GM19023 (cell line): ENCODE measurements at regions not wholly inside any gene's neighbourhood (a gene's known extent, or its start where the extent isn't known, plus 50 kb on each side); places are given as distances from the start of the nearest gene placed in this dataset.
"Not testable (repeated sequence)": the region's sequence is repeated elsewhere in the genome, so short reads cannot be mapped to it uniquely, and the experiment has no call there.

Experiments used
- ATAC-seq: cut with Tn5 transposase; IDR thresholded peaks from one replicate; pipeline ENCODE4 v1.9.1; 2021; ENCODE audit warnings: mild to moderate bottlenecking, moderate library complexity; ENCODE audit not compliant: unreplicated experiment

DNA sequence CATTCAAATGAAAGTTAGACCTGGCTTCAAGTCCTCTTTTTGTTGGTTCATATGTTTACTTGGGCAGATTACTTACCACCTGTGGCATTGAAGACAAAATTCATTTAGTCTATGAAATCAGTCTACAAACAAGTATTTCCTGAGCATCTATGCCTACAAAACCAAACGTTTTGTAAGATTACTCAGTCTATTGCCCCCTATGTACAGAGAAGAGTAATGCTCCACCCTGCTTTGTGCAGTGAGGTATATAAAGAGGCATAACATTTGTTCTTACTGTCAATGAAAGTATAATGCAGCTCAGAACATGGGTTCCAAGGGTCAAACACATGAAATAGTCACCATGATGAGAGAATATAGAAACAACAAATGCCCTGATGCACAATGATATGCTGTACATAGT, 580.7 kb downstream of the KIF4B start:
- no peak for ATAC-seq

DNA sequence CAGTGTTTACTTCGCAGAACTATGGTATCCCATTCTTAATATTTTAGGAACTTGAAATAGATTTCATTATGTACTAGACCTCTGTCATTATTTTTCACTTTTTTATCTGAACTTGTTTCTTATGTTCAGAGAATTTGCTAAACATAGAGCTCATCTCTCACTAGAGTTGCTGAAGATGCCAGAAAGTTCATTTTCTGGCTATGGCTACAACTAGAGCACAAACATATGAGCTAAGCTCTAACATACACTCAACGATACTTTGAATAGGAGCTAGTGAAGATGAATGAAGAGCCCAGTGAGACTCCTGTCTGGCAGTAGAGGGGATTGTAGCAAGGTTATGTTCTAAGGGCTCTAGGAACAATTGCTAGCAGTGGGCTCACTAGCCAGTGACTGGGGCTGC, 582.2 kb downstream of the KIF4B start:
- ATAC-seq = no peak

GRCh38 chr5:155598552-155598951, 585.0 kb downstream of the KIF4B start:
- no peak for ATAC-seq

DNA sequence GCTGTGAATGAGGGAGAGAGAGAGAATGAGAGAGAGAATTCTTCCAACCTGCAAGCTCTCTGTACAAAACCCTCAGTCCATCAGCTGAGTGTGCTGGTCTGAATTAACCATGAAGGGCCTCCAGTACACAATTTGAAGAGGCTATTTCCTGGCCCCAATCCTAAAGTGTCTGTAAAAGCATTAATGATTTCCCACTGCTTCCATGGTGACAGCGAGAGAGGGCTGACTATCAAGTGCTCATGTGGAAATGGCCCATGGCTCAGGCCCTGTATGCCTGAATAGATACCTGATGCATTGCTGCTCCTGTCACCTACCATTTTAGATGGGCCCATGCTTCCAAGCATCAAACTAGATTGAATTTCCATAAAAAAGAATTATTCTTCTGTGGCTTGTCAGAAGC, 592.4 kb downstream of the KIF4B start:
- ATAC-seq = no peak

- ATAC-seq = peak; percentile 74
Measured at GRCh38 chr5:155616779-155617392, 603.3 kb downstream of the KIF4B start.

DNA sequence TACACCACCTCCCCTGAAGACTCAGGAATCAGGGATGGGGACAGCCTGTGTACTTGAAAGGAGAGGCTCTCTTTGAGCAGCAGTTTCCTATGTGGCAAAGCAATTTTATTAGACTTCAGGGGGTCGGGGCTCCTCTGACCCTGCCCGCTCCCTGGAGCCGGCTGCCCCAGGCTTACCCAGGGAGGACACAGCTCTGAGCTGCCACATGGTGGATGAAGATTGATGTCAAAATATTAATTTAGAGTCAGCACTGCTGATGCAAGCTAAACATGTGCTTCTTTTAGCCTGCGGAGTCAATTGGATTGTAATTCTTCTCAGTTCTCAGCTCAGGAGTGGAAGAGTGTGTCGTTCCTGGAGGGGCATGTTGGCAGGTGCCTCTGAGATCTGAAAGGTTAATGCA, 606.1 kb downstream of the KIF4B start:
- no peak for ATAC-seq

DNA sequence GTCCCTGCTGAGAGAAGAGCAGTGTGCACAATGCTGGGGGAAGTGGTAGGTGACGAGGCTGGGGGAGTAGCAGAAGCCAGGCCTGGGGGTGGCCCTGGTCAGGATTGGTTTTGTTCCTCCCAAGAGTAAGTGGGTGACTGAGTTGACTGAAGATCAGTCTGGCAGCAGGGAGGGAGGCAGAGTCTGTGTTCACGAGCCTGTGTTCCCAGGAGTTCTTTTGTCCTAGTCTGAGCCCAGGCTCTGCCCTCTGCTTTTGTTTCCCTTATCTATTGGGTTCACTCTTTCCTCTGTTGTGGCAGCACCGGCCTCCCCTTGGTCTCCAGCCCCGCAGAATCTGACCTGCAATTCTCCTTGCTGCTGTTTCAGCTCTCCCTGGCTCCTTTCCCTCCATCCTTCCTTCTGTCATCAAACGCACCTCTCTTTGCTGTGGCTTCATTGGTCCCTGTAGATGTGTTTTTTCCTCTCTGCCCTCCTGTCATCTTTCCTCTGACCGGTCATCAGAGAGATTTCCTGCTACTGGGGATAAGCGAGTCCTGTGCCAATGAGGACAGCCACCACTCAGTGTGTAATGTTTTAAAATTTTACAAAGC, 607.4 kb downstream of the KIF4B start:
- ATAC-seq = no peak

- no peak for ATAC-seq
Measured at GRCh38 chr5:155624597-155625241, 611.2 kb downstream of the KIF4B start.

DNA sequence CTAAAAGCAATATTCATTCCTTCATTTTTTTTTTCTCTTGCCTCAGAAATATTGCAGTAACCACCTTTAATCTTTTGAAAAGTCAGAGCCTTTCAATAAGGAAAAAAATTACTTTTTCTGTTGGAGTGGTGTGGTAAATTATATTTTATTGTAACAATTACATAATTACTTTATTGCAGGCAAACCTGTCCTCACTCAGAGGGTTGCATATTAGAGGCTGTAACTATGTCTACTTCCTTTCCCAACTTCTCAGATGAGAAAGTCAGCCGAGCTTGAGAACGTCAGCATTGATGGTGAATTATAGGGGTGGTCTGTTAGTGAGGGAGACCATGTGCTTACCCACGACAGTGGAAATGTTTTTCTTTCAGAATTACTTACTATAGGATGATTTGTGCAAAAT, 611.8 kb downstream of the KIF4B start:
- no peak for ATAC-seq

GRCh38 chr5:155625897-155626543, 612.5 kb downstream of the KIF4B start:
- no peak for ATAC-seq

DNA sequence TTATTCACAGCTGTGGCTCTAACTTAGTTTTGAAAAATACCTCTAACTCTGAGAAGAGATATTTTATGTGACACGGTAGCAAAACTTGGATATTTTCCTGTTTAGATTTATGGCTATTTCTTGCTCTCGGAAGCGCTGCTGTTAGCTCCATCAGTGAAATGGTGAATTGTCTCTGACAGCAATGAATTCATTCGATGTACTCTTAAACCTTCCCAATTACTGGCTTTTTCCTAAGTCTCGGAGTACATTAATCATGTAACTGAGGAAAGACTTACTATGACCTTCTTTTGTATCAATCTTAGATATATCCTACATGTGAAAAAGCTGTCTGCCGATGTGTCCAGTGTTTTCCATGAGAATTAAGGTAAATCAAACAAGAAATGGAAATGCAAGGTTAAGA, 613.0 kb downstream of the KIF4B start:
- ATAC-seq = no peak

DNA sequence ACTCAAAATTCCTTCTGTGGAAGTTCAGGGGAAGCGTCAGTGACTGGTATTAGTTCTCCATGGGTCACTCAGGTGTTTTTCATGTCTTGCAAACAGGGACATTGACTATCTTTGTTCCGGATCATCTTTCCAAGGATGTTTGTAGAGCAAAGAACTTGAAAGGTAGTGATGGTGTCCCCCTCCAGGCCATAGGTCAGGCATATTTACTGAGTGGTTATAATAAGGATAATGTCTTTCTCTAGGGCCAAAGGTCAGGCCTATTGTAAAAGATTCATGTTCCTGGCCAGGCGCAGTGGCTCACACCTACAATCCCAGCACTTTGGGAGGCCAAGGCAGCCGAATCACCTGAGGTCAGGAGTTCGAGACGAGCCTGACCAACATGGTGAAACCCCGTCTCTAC, 614.8 kb downstream of the KIF4B start:
- ATAC-seq = no peak

- no peak for ATAC-seq
Measured at GRCh38 chr5:155629597-155629996, 616.0 kb downstream of the KIF4B start.

- ATAC-seq = no peak
Measured at GRCh38 chr5:155631116-155631515, 617.6 kb downstream of the KIF4B start.

- ATAC-seq = no peak
Measured at GRCh38 chr5:155633338-155633957, 619.9 kb downstream of the KIF4B start.

DNA sequence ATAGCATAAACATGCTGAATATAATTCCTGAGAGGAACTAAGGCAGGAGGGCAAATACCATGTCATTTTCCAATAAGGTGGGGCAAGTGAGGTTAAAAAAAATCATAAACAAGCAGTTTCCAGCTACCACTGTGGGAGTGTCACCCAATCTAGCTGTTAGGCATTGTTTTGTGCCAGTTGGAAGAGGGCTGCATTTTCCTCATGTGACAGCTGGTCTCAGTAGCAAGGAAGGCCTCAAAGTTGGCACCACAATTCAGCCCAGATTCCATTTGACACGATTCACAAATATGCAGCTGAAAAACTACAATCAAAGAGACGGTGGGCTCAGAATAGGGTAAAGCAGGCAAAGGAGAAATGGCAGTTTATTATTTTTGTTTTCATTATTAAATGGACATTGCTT, 636.1 kb downstream of the KIF4B start:
- ATAC-seq = no peak

GRCh38 chr5:155655569-155655968, 642.0 kb downstream of the KIF4B start:
- no peak for ATAC-seq

DNA sequence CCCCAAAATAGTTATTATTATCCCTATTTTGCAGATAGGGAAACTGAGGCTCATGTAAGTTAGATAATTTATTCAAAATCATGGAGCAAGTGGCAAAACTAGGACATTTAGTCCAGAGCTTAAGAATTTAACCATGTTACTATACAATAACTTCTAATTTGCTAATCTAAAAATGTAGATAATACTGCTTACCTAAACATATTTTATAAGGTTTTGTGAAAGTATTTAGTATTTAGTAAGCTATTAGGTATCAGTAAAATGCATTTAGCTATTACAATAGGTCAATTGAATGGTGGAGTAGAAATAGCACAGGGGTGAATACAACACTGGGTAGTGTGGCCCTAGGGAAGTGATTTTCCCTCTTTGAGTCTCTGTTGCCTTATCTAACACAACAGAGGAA, 648.3 kb downstream of the KIF4B start:
- ATAC-seq = no peak

DNA sequence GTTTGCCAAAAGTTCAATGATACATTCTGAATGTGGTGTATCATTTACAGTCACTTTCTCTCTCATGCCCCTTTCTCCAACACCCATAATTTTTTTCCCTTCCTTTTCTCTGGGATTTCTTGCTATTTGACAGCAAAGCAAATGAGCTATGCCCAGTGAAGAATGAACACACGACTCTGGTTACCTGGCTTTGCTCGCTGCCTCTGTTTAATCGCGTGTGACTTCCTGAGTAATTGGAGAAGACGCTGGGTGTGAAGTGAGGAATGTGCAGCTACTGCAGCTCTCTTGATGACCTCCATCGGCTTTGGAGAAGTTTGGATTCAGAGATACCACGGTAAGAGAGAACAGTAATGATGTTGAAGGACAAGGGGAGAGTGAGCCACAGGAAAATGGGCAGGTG, 651.8 kb downstream of the KIF4B start:
- no peak for ATAC-seq

DNA sequence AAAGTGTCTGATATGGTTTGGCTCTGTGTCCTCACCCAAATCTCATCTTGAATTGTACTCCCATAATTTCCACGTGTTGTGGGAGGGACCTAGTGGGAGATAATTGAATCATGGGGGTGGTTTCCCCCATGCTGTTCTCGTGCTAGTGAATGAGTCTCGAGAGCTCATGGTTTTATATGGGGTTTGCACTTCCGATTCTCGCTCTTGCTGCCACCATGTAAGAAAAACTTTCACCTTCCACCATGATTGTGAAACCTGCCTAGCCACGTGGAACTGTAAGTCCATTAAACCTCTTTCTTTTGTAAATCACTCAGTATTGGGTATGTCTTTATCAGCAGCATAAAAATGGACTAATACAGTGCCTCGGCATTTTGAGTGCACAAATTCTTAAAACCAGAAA, 655.0 kb upstream of the SGCD start:
- ATAC-seq = not testable (repeated sequence)

DNA sequence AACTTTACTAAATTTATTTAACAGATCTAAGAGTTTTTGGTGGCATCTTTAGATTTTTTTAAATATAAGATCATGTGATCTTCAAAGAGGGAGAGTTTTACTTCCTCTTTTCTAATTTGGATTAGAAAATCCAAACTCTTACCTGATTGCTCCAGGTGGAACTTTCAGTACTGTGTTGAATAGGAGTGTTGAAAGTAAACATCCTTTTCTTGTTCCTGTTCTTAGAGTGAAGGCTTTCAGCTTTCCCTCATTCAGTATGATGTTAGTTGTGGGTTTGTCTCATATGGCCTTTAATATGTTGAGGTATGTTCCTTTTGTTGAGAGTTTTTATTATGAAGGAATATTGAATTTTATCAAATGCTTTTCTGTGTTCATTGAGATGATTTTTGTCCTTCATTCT, 650.0 kb upstream of the SGCD start:
- ATAC-seq = no peak

- ATAC-seq = no peak
Measured at GRCh38 chr5:155678371-155678770, 648.6 kb upstream of the SGCD start.
